DOHH2 (cell line): ENCODE measurements at regions not wholly inside any gene's neighbourhood (a gene's known extent, or its start where the extent isn't known, plus 50 kb on each side); places are given as distances from the start of the nearest gene placed in this dataset.

Experiments used
- CTCF ChIP-seq: fragments of 200-600 bp; sonication (generic); IDR thresholded peaks from one replicate; pipeline ENCODE4 v1.5.1; 2014; ENCODE audit warnings: antibody characterized with exemption, mild to moderate bottlenecking, low read depth, low read length; ENCODE audit not compliant: poor library complexity, severe bottlenecking
- EZH2phosphoT487 ChIP-seq: fragments of 200-600 bp; sonication (generic); IDR thresholded peaks from 2 replicates; pipeline ENCODE4 v1.6.1; 2017; ENCODE audit warnings: borderline replicate concordance, mild to moderate bottlenecking, antibody characterized with exemption, low read length, moderate library complexity, mixed read lengths

GRCh38 chr22:23386822-23387580, 193.1 kb downstream of the IGLL1 start:
- TF ChIP-seq CTCF (no peak), EZH2phosphoT487 (no peak)
